ENCODE measurements at regions not wholly inside any gene's neighbourhood (a gene's known extent, or its start where the extent isn't known, plus 50 kb on each side); places are given as distances from the start of the nearest gene placed in this dataset.
"Not testable (repeated sequence)": the region's sequence is repeated elsewhere in the genome, so short reads cannot be mapped to it uniquely, and the experiment has no call there.

- not testable (repeated sequence) for TF ChIP-seq CTCF (conservative IDR thresholded peaks at IDR 0.05); EZH2 (IDR thresholded peaks at IDR 0.05; ENCODE audit: low read depth)
Observed at GRCh38 chr9:67196135-67196534, 203.8 kb upstream of the SPATA31A3 start.
